GM21526 (cell line): ENCODE measurements at regions not wholly inside any gene's neighbourhood (a gene's known extent, or its start where the extent isn't known, plus 50 kb on each side); places are given as distances from the start of the nearest gene placed in this dataset.
A peak's percentile ranks its signal among the peaks of the same experiment; 100 is the strongest.
"Not testable (repeated sequence)": the region's sequence is repeated elsewhere in the genome, so short reads cannot be mapped to it uniquely, and the experiment has no call there.

Experiments used
- ATAC-seq: cut with Tn5 transposase; IDR thresholded peaks from one replicate; pipeline ENCODE4 v1.9.1; 2021; ENCODE audit warnings: moderate library complexity; ENCODE audit not compliant: unreplicated experiment, low FRiP score

DNA sequence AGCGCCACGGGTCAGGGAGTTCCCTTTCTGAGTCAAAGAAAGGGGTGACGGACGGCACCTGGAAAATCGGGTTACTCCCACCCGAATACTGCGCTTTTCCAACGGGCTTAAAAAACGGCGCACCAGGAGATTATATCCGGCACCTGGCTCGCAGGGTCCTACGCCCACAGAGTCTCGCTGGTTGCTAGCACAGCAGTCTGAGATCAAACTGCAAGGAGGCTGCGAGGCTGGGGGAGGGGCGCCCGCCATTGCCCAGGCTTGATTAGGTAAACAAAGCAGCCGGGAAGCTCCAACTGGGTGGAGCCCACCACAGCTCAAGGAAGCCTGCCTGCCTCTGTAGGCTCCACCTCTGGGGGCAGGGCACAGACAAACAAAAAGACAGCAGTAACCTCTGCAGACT, 1352.0 kb upstream of the CDH8 start:
- ATAC-seq = not testable (repeated sequence)

DNA sequence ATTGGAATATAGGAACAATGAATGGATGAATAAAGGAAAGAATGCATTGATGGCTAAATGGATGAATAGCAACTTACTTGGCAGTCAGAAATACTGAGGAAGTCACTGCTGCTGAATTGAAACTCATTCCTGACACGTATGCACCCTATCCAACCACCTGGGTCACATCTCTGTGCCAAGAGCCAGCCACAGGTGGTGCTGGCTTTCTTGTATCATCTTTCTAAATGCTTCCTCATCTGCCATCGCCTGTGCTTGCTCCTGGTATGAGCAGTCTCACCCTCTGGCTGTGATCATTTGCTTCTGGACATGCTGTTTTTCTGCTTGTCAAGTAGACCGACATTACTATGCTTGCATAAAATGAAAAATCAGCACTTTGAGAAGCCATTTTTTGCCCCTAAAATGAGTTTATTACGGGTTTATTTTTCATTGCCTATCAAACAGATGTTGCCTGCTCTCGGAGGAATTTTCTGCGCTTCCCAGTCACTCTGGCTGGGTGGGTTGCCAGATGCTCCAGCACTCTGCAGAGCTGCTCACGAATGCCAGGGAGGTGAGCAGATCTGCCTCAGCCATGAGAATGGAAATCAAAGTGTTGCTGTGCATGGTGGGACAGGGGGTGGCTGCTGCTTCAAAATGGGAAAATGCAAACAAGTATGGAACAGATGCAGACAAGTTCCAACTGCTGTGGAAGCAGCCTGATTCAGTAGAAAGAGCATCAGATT, 1349.6 kb upstream of the CDH8 start:
- no peak for ATAC-seq

DNA sequence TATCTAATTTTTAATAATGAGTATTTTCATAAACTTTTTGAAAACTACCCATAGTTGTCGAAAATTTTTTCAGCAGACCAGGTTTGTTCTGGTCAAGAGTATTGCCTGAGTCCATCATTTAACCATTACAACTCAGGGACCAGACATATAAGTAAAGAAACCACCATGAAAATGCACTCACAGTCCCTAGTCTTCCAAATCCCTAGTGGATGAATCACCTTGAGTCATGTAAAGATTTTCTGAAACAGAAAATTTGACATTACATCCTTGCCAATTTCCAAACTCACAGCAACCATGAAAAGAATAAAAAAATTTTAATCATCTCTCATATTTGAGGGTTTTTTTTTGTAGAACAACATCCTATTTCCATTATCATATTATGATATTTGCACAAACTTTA, 1337.5 kb upstream of the CDH8 start:
- no peak for ATAC-seq

DNA sequence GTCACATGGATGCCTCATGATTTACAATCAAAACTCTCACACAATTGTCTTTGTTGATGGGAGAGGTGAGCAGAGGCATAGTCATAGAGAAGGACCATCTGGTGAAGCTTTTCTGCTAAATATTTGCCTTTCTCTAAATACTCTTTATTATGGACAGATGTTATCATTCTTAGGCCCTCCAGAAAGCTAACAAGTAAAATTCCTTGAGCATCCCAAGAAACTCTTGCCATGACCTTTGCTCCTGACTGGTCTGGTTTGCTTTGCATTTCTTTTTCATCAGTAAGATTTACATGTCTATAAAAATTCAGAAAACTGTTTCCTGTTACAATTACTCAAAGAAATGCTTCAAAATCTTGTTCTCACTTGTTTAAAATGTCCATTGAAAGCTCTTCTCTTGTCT, 1336.6 kb upstream of the CDH8 start:
- no peak for ATAC-seq

DNA sequence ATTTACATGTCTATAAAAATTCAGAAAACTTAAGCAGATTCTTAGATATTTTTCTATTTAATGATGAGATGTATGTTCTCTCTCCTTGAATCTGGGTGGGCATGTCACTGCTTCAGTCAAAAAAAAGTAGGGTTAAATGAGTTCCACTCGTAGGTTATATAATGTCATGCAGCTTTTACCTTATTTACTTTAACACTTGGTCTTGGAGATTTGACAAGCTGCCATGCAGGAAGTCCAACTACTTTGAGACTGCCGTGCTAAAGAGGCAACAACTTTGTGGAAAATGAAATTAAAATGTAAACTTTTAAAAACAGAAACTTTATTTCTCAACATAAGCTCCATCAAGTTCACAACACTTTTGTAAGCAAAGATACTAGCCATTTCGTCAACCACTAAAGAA, 1336.0 kb upstream of the CDH8 start:
- ATAC-seq = no peak

DNA sequence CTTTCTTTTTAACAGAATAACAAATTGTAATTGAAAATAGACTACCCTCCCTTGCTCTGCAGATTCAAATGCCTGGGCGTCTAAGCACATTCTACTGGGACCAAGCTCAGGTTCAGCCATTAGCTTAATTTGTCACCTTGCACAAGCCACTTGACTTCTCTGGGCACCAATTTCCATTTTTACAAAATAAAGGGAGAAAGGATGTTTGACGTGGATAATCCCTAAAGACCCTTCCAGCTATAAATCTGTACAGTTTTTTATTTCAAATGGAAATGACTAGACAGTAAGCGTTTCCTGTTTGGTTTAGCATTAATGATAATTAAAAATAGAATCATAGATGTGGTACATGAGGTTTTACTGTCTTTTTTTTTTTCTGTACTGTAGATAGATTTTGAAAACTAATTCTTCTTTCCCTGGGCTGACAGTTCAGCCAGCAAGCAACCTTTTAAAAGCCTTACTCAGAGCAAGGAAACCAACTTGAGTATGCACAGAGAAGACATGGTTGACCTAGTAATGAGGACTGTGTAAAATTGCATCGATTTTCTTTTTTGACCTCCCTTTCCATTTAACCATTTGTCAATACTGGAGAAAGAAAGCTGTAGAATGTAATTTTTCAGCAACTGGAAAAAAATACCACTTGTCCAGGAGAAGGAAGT, 1329.5 kb upstream of the CDH8 start:
- no peak for ATAC-seq

DNA sequence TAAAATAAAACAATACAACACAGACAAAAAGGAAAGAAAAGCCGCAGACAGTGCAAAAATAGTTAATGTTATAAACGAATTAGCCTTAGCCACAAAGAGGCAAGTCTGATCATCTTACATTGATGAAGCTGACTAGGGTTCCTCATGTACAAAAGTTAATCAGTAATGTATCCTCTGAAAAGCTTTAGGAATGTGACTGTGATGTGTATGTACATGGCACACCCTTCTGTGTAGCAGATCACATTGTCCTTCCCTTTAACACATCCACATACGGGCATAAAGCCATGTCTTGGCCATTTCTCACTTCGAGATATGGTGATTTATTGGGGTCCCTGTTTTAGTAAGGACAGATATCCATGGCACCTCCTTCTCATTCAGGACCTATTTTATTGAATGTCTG, 1327.5 kb upstream of the CDH8 start:
- no peak for ATAC-seq

DNA sequence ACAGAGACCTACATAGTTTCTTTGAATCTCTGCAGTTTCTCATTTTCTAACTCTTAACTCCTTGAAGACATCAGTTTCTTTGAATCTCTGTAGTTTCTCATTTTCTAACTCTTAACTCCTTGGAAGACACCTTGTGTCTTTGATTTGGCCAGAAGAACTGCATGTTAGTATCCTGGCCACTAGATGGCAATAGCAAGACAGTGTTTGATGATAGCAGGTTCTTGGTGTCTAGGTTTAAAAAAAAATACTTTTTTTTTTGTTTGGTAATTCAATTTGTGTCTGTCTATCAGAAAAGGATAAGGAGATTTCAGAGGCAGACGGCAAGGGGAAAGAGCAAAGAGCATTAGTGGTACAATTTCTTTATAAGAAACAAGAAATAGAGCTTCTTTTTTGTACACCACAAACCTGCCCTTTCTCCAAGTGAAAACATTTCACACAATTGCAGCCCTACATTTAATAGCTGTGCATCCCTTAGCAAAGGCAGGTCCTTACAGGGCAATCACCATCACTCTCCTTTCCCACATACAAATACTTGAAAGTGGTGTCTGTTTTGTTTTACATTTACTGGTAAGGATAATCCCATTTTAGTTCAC, 1324.9 kb upstream of the CDH8 start:
- ATAC-seq = peak; percentile 78

DNA sequence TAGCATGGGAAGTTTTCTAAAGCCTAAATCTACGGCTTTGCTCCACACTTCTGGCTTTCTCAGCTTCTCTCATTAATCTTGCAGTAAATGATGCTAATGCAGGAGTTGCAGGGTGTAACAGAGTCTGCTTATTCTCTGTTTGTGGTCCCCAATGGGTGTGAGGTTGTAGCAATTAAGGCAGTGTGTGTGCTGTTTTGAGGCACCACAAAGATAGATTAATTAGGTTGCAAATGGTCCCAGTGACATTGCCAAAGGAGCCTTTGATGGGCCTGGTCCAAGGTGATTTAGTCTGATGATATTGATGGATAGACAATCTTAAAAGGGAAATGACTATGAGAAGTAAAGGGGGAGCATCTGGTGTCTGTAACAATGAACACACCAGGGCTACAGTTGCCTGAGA, 1313.7 kb upstream of the CDH8 start:
- no peak for ATAC-seq

DNA sequence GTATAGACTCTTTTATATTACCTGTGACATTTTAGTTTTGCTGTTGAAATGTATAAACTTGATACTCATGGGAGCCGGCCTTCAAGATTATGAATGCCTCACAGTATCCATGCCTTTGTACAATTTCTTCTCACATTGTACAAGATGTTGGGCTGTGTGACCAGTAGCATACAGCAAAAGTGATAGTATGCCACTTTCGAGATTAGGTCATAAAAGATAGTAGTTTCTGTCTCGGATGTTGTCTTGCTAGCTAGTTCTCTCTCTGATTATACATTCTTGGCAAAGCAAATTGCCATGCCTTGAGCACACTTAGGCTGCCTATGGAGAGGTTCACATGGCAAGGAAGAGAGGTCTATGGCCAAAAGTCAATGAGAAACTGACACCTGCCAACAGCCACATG, 1309.8 kb upstream of the CDH8 start:
- ATAC-seq = no peak

DNA sequence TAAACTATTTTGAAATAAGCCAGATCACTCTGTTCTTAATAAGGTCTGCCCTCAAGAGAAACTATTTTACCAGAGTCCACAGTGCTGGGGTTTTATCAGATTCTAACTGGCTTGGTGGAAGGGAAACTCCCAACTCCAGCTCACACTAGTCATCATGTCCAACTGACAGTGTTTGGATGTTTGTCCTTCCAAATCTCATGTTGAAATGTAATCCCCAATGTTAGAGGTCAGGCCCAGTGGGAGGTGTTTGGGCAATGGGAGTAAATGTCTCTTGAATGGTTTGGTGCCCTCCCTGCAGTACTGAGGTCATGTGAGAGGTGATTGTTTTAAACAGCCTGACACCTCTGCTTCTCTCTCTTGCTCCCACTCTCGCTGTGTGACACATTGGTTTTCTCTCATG, 1301.0 kb upstream of the CDH8 start:
- no peak for ATAC-seq

DNA sequence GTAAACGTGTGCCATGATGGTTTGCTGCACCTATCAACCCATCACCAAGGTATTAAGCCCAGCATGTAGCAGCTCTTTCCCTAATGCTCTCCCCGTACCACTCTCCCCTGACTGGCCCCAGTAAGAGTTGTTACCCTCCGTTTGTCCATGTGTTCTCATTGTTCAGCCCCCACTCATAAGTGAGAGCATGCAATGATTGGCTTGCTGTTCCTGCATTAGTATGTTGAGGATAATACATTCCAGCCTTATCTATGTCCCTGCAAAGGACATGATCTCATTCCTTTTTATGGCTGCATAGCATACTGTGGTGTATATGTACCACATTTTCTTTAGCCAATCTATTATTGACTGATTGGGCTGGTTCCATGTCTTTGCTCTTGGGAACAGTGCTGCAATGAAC, 1294.9 kb upstream of the CDH8 start:
- no peak for ATAC-seq

DNA sequence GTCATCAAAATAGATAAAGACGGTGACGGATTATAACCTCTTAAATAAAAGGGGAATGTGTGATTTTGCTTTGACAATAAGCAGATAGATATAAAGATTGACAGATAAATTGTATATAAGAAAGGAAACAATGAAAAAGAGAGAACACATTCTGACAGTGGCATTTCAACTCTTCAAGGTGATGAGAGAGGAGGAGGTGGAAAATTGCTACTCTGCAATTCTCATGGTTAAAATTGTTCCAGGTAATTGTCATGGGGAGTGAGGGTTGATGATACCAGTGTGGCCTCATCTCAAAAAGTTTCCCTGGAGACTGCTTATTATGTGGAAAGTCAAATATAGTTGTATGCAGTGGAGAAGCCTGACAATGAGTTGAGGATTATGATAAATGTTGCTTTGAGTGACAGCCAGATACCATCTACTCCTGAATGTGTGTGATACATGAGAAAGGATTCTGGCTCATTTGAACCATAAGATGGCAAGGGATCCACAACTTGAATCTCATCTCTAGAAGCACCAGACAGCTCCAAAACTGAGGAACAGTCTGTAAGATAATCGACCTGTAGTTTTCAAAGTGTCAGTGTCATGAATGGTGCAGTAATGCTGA, 1290.6 kb upstream of the CDH8 start:
- no peak for ATAC-seq

DNA sequence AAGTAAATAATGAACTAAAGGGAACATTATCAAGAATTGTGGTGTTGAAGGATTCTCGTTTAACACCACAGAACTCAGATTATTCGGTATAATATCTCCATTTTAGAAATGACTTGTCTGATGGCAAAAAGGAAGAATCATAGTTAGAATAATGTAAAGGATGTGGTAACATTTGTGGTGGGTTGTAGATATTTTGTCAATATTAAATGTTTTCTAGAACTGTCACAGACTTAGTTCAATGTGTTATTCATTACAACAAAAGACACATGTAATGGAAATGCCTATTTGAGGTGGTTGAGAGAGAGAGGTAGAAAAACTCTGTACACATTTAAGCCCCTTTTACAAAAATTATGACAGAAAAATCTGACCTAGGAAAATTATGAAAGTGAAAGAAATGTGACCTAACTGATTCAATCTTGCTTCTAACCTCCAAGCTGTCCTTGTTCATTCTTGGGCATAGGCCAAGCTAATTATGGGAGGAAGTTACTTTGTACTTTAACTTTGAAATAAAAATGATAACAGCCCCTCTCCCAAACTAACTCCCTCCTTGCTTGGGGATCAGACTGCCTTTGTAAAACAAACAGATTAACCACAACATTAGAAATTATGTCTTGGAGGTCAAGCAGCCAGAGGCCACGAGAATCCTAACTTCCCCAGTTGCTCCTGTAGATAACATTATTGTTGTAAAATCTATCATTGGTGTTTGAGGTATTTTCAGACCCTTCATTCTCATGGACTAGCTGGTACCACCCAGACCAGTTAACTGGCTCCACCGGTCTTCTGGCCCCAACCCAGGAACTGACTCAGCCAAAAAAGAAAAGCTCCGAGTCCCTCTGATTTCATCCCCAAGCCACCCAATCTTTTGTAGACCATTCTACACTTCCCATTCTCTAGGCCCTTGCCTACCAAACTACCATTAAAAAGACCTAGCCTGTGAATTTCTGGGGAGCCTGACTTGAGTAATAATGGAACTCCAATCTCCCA, 1287.8 kb upstream of the CDH8 start:
- ATAC-seq = no peak

DNA sequence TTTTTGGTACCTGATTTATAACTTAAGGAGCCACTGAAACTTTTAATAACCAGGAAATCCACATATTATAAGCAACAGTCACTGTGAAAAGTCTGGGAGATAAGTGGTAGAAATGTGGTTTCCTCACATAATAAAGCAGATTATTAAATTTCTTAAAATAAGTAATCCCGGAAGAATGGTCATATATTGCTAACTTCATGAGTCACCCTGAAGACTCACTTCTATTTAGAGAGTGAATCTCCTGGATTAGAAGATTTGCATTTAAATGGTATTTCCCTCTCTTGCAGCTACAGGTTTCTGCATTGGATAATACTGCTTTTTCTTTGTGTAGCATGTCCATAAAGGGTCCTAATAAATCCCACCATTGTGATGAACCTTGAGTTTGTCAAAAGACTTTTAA, 1286.8 kb upstream of the CDH8 start:
- ATAC-seq = no peak

DNA sequence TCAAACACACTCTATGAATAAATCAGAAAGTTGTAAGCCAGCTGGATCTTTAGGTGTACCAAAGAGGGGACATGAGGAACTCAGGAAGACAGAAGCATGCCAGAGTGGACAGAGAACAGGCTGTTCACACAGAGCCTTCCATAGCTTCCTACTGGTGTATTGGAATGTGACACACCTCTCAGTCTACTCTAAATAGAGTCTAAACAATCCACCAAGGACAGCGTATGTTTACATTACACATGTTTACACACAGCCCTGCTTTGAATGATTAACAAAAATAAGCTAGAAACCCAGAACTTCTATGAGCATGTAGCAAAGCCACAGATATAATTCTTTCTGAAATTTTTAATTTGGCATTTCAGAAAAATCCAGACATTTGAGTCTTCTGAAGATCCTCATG, 1279.0 kb upstream of the CDH8 start:
- no peak for ATAC-seq

DNA sequence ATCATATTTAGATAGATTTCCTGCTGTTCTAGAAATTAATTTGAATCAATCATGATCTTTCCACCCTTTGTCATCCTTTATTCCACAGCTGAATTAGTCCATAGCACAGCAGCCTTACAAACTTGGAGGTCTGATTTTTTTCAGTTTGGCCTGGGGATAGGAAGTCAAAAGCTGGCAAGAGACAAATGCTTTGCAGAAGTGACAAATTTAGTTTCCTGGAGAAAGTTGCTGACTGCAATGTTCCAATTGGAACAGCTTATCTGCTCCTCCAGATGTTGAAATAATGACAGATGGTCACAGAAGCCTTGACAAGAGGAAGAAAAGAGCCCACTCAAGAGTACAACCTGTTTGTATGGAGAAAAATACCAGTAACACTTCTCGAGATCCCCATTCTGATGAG, 1276.1 kb upstream of the CDH8 start:
- ATAC-seq = no peak

DNA sequence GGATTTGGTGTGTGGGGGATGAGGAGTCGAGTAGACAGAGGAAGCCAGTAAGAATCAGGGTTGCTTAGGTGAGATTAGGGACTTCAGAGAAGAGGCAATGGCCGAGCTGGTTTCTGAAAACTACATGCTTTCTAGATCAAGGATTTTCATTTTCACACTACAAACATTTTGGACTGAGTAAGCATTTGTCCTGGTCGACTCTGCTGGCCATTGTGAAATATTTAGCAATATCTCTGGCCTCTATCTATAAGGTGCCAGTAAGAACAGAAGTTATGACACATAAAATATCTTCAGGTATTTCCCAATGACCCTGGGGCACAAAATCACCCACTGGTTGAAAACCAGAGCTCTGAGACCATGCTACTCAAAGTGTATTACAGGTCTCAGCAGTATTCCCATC, 1275.1 kb upstream of the CDH8 start:
- no peak for ATAC-seq

DNA sequence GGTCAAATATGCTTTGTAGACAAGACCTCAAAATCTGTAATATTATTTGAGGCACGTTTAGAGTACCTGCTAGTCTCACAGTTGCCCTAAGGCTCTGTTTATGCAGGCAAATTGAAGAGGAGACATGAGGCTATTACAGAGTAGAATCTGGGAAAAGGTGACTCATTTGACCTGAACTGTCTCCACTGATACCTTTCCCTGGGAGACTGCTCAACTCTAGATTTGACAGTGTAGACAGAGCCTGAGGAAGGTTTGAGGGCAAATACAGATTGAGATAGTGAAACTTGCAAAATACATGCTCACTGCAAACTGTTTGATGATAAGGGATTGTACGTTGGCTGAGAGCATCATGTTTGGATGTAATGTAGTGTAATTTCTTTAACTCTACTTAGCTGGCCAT, 1266.6 kb upstream of the CDH8 start:
- ATAC-seq = no peak

DNA sequence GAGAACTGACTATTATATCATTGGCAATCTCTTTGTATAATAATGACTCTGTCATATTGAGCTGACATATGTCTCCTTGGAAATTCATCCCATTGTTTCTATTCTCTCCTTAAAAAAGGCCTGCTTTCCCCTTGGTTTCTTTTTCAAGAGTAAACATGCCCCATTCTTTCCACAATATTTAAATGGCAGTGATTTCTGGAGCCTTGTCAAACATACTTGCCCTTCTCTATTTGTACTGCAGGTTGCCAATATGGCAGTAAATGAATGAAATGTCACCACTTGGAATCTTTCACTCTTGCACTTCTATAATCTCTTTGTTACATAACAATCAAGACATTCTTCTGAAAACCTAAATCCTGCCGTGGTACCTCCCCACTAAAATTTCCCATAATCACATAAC, 1265.1 kb upstream of the CDH8 start:
- no peak for ATAC-seq

DNA sequence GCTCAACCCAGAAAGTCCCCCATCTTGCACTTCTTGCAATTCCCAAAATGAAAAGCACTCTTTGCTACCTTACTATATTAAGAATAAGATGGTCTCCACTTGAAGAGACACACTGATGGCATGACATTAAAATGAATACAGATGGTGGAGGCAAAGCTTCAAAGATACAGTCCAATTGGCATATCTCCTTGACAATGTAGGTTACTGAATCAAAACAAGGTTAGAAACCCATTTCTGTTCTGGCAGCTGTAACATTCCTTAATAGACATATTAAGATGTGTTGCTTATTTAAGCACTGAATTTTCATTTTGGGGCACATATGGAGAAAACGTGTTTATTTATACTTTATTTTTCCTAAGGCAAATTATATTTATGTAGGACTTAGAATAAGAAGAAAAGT, 1262.8 kb upstream of the CDH8 start:
- ATAC-seq = no peak
